Muscle of leg (tissue), 3 donors: ENCODE measurements at regions not wholly inside any gene's neighbourhood (a gene's known extent, or its start where the extent isn't known, plus 50 kb on each side); places are given as distances from the start of the nearest gene placed in this dataset.

ENCODE experiments used
- DNase-seq: peaks from one replicate; pipeline ENCODE4 v3.0.0; 2013
- H3K27ac ChIP-seq: one replicate; pipeline ENCODE4 v1.5.1; 2013; ENCODE audit warnings: mild to moderate bottlenecking, low read length, control low read depth
- H3K27me3 ChIP-seq: one replicate; pipeline ENCODE4 v1.6.1; 2013; ENCODE audit warnings: low read length; ENCODE audit not compliant: control insufficient read depth, insufficient read depth
- H3K36me3 ChIP-seq: one replicate; pipeline ENCODE4 v1.6.1; 2013; ENCODE audit warnings: low read length; ENCODE audit not compliant: control insufficient read depth, insufficient read depth
- H3K4me1 ChIP-seq: one replicate; pipeline ENCODE4 v1.6.1; 2013; ENCODE audit warnings: low read length; ENCODE audit not compliant: control insufficient read depth, insufficient read depth
- H3K4me3 ChIP-seq: one replicate; pipeline ENCODE4 v1.5.1; 2013; ENCODE audit warnings: low read length, control low read depth
- H3K9me3 ChIP-seq: replicated peaks from 2 replicates; pipeline ENCODE4 v1.6.1; 2013; ENCODE audit warnings: low read depth, low read length; ENCODE audit not compliant: control insufficient read depth
- WGBS: methylation state at CpG from one replicate; pipeline ENCODE4 v1.1.5; 2013; ENCODE audit warnings: missing lambda C conversion rate; ENCODE audit not compliant: insufficient coverage; 5-methylcytosine and 5-hydroxymethylcytosine counted together

DNA sequence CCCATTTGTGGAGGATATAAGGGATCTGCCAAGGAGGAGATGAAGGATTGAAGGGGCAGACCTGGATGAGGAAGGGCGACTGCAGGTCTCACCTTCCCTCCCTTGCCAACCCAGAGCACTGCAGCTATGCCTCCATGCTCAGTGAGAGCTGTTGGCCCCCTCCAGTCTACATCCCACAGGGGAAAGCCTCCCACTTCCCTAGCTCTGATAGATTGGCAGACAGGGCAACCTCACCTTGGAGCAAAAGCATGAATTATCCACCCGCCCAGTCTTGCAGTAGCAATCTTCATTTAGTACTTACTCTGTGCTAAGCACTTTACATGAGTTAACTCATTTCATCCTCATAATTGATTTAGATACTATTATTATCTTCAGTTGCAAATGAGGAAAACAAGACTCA, 70.4 kb upstream of the SMNDC1 start:
- Histone ChIP-seq H3K9me3 (no peaks in the 10 kb centered on the region), H3K27ac (no peak overlapping the region), H3K4me1 (peaks cover 16% of the 10 kb centered on the region), H3K27me3 (peaks cover 4% of the 10 kb centered on the region), H3K4me3 (no peak overlapping the region), H3K36me3 (no peaks in the 10 kb centered on the region)
- no peak for DNase-seq
- no CpG with 5 or more reads among the region's 2 CpGs for WGBS

DNA sequence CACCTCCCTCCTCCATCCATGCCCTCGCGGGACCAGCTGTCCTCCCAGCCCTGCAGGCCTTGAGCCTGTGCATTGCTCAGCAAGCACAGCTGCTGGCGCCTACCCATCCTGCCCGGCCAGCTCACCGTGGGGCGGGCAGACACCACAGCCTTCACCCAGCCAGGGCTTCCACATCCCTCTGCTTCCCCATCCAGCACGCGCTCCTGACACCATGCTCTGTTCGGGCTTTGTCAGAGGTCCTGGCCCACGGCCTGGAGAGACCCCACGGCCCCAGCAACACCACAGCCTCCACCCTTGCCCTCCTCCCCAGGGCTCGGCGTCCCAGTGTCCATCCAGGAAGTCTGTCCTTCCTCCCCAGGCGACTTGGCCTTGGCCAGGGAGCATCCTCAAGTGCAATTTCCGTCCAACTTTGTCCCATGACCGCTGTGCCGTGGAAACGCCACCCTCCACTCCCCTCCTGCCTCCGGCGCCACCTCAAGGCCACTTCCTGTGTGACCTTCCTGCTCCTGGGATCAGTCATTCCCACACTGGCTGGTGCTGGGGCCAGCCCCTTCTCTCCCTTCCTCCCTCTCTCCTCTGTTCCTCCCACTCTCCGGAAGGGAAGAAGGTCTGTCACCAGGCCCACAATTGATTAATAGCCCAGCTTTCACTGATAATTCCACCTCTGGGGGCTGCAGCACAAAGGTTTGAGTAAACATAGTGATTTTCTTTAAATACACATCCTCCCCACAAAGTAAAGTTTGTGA, 71.5 kb upstream of the SMNDC1 start:
- no peaks in the 10 kb centered on the region for H3K36me3 ChIP-seq
- no peaks in the 10 kb centered on the region for H3K9me3 ChIP-seq
- H3K4me1 ChIP-seq = peaks cover 16% of the 10 kb centered on the region
- H3K27me3 ChIP-seq = peaks cover 4% of the 10 kb centered on the region
- DNase-seq = peak; percentile 32
- H3K4me3 ChIP-seq = no peak overlapping the region
- H3K27ac ChIP-seq = no peak overlapping the region
- 49% methylated on average over 20 of the region's 21 CpGs for whole genome bisulfite sequencing

DNA sequence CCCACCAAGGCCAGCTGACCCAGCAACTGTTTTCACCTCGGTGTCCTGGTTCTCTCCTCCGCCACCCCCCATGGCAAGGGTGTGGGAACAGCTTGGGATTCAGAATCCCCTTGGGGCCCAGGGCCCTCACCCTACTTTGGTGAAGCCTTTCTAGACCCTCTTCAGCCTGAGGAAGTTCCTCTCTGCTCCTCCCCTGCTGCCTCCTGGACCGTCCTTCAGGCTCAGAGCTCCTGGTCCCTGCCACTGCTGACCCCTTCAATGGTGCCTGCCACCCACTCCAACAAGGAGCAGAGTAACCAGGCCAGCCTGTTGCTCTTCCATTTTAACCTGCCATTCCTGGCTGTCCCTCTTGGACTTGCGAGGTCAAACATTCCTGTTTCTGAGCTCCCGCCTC, 72.0 kb upstream of the SMNDC1 start:
- H3K27me3 ChIP-seq = peaks cover 4% of the 10 kb centered on the region
- no peak overlapping the region for H3K27ac ChIP-seq
- WGBS = 75% methylated on average over 5 of the region's 5 CpGs
- DNase-seq = no peak
- H3K9me3 ChIP-seq = no peaks in the 10 kb centered on the region
- peaks cover 16% of the 10 kb centered on the region for H3K4me1 ChIP-seq
- no peak overlapping the region for H3K4me3 ChIP-seq
- H3K36me3 ChIP-seq = no peaks in the 10 kb centered on the region

DNA sequence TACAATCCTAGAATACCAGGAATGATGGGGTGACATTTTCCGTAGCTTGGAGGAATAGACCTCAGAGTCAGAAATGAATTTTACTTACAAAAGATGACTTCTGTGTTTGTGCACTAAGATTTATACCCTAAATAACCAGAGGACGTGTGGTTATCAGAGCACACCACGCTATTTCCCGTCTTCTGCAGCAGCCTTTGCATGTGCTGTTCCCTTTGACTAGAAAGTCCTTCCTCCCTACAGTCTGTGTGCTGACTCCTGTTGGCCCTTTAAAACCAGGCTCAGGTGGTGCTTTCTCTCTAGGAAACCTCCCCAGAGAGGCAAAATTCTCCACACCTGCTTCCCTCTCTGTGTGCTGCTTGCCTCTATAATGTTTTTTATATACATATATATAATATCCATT, 73.3 kb upstream of the SMNDC1 start:
- no peak for DNase-seq
- H3K27ac ChIP-seq = no peak overlapping the region
- no peaks in the 10 kb centered on the region for H3K9me3 ChIP-seq
- peaks cover 16% of the 10 kb centered on the region for H3K4me1 ChIP-seq
- peaks cover 4% of the 10 kb centered on the region for H3K27me3 ChIP-seq
- 81% methylated on average over 3 of the region's 4 CpGs for WGBS
- H3K36me3 ChIP-seq = no peaks in the 10 kb centered on the region
- no peak overlapping the region for H3K4me3 ChIP-seq

DNA sequence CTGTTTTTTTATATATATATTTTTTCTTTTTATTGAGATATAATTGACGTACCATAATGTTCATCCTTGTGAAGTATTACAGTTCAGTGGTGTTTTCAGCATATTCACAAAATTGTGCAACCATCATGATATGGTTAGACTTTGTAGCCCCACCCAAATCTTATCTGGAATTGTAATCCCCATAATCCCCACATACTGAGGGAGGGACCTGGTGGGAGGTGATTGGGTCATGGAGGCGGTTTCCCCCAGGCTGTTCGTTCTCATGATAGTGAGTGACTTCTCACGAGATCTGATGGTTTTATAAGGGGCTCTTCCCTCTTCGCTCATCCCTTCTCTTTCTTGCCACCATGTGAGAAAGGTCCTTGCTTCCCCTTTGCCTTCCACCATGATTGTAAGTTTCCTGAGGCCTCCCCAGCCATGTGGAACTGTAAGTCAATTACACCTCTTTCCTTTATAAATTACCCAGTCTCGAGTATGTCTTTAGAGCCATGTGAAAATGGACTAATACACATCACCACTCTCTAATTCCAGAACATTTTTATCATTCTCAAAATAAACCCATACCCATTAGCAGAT, 73.9 kb upstream of the SMNDC1 start:
- WGBS = 79% methylated on average over 2 of the region's 6 CpGs
- no peak for DNase-seq
- Histone ChIP-seq H3K4me1 (peaks cover 16% of the 10 kb centered on the region), H3K4me3 (no peak overlapping the region), H3K27ac (no peak overlapping the region), H3K9me3 (no peaks in the 10 kb centered on the region), H3K36me3 (no peaks in the 10 kb centered on the region), H3K27me3 (peaks cover 4% of the 10 kb centered on the region)

DNA sequence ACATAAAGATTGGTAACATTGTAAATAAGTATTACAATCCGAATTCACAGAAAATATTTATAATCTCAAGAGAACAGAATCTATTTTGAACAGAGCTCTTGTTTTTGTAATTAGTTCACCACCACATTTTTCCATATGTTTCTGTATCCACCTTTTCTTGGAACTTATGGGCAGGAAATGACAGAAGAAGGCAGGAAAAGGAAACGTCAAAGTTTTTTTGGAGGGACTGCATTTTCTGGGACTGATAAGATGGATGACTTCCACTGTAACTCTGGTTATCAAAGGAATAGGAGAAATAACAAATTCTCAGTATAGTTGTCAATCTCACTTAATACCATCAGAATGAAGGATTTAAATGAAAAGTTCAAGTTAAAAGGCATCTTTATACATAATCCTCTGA, 75.1 kb upstream of the SMNDC1 start:
- Histone ChIP-seq H3K27me3 (peaks cover 2% of the 10 kb centered on the region), H3K9me3 (no peaks in the 10 kb centered on the region), H3K4me3 (no peak overlapping the region), H3K36me3 (no peaks in the 10 kb centered on the region), H3K4me1 (peaks cover 16% of the 10 kb centered on the region), H3K27ac (peak overlapping the region; percentile 35)
- no CpG with 5 or more reads among the region's 2 CpGs for WGBS
- peak; percentile 41 for DNase-seq

DNA sequence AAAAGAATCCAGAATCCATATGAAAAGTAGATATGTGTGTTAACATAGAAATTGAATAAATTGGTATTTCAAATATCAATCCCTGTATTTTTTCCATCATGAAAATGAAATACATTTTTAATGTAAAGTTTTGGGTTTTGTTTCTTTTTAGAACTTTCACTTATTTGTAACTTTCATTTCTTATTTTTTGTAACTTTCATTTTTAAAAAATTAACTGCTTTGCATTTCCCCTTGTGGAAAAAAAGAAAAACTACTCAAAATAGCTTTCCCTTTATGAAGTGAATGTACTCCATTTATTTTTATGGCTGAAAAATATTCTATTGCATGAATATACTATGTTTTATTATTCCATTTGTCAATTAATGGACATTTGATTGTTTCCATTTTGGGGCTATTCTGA, 75.6 kb upstream of the SMNDC1 start:
- no peak for DNase-seq
- H3K27ac ChIP-seq = peak overlapping the region; percentile 35
- H3K4me1 ChIP-seq = peaks cover 16% of the 10 kb centered on the region
- H3K27me3 ChIP-seq = peaks cover 2% of the 10 kb centered on the region
- no peaks in the 10 kb centered on the region for H3K9me3 ChIP-seq
- no peak overlapping the region for H3K4me3 ChIP-seq
- no peaks in the 10 kb centered on the region for H3K36me3 ChIP-seq

DNA sequence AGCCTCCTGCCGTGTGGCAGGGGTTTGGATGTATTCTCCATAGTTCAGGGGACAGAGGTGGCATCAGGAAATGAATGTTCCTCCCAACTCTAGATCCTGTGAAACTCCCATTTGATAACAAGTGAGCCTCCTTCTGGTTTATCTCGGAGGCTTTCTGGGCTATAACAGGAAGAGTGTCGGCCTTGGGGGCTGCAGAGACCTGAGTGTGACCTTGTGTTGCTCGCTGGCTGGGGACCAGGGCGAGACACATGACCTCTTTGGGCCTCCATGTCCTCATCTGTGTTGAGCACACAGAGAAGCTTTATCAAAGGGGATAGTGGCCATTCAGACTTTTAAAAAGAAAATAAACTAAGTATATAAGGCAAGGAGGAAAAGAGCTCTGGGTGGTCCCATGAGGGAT, 78.0 kb upstream of the SMNDC1 start:
- no peak for DNase-seq
- Histone ChIP-seq H3K9me3 (no peaks in the 10 kb centered on the region), H3K4me3 (no peak overlapping the region), H3K27me3 (no peaks in the 10 kb centered on the region), H3K4me1 (peaks cover under 1% of the 10 kb centered on the region), H3K27ac (no peak overlapping the region), H3K36me3 (no peaks in the 10 kb centered on the region)
- WGBS = 80% methylated on average over 3 of the region's 5 CpGs

DNA sequence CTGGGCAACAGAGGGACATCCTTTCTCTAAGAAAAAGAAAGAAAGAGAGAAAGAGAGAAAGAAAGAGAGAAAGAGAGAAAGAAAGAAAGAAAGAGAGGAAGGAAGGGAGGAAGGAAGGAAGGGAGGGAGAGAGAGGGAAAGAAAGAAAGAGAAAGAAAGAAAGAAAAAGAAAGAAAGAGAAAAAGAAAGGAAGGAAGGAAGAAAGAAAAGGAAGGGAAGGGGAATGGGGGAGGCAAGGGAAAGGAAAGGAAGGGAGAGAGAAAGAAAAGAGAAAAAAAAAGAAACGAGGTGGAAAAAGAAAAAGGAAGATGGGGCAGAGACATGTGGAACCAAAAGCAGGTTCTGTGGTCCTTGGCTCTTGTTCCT, 82.9 kb upstream of the SMNDC1 start:
- 55% methylated on average over 1 of the region's 1 CpG for WGBS
- Histone ChIP-seq H3K4me1 (peaks cover 8% of the 10 kb centered on the region), H3K27me3 (peaks cover 2% of the 10 kb centered on the region), H3K4me3 (no peak overlapping the region), H3K36me3 (no peaks in the 10 kb centered on the region), H3K27ac (no peak overlapping the region), H3K9me3 (no peaks in the 10 kb centered on the region)
- no peak for DNase-seq

DNA sequence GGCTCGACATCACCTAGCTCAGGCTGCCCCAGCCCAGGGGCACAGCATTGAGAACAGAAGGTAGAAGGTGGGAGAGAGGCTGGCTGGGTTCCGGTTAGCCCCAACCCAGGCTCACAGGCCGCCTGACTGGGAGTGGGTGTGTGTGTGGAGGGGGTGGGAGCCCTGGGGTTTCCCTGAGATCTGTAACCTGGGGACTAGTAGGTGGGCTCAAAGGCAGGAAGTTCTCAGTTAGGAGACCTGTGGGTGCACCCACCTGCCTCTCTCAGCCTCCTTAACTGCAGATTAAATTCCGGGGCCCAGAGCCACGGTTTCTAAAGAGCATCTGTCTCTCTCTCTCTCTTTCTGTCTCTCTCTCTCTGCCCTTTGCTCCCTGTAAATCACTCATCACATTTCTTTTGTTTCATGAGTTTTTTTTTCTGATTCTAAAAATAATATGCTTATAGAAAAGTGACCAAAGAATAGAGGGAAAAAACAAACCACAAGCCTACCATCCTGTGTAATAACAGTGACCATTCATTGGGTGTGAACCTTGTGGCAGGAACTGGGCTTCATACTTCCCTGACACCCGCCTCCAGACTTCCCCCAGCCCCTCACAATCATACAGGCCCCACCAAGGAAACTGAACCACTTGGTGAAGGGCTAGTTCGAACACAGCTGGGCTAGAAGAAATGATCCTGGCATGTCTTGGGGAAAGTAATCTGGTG, 83.4 kb upstream of the SMNDC1 start:
- Histone ChIP-seq H3K9me3 (no peaks in the 10 kb centered on the region), H3K36me3 (no peaks in the 10 kb centered on the region), H3K4me1 (peaks cover 14% of the 10 kb centered on the region), H3K27me3 (peaks cover 7% of the 10 kb centered on the region), H3K27ac (no peak overlapping the region), H3K4me3 (no peak overlapping the region)
- WGBS = 39% methylated on average over 2 of the region's 7 CpGs
- no peak for DNase-seq
